ENCODE measurements at regions not wholly inside any gene's neighbourhood (a gene's known extent, or its start where the extent isn't known, plus 50 kb on each side); places are given as distances from the start of the nearest gene placed in this dataset.

DNA sequence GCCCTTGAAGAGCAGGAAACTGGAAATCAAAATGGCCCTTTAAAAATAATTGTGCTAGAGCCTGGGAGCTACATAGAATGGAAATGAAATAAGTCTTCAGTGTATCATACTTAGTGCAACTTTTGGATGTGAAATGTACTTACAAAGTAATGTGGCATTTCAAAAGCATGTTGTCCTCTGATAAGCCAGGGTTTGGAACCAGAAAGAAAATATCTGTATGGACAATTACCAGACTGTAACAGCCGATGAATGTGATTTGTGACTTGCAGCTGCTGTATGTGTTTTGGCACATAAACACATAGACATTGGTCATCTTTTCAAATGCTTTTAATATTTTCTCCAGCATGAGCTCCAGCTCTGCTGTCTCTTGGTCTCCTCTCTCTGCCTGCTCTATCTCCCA is 546.4 kb downstream of the OMA1 start:
- Histone ChIP-seq H3K4me3 (no peak overlapping the region), H3K4me1 (no peaks in the 10 kb centered on the region), H3K27me3 (peaks cover 0 to 8% (median 0%) of the 10 kb centered on the region in 4 donors), H3K9me3 (no peaks in the 10 kb centered on the region), H3K27ac (no peak overlapping the region), H3K36me3 (no peaks in the 10 kb centered on the region)
- DNase-seq, result no peak
- 56 to 63% methylated on average over 1 of the region's 1 CpG for WGBS, 2 donors
- TF ChIP-seq, protein P1, sequence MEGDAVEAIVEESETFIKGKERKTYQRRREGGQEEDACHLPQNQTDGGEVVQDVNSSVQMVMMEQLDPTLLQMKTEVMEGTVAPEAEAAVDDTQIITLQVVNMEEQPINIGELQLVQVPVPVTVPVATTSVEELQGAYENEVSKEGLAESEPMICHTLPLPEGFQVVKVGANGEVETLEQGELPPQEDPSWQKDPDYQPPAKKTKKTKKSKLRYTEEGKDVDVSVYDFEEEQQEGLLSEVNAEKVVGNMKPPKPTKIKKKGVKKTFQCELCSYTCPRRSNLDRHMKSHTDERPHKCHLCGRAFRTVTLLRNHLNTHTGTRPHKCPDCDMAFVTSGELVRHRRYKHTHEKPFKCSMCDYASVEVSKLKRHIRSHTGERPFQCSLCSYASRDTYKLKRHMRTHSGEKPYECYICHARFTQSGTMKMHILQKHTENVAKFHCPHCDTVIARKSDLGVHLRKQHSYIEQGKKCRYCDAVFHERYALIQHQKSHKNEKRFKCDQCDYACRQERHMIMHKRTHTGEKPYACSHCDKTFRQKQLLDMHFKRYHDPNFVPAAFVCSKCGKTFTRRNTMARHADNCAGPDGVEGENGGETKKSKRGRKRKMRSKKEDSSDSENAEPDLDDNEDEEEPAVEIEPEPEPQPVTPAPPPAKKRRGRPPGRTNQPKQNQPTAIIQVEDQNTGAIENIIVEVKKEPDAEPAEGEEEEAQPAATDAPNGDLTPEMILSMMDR (IDR thresholded peaks at IDR 0.05), result no peak
- TF ChIP-seq POLR2A (IDR thresholded peaks at IDR 0.05), result no peak
- intact Hi-C loops (cut with DNase I), result no loop called here

DNA sequence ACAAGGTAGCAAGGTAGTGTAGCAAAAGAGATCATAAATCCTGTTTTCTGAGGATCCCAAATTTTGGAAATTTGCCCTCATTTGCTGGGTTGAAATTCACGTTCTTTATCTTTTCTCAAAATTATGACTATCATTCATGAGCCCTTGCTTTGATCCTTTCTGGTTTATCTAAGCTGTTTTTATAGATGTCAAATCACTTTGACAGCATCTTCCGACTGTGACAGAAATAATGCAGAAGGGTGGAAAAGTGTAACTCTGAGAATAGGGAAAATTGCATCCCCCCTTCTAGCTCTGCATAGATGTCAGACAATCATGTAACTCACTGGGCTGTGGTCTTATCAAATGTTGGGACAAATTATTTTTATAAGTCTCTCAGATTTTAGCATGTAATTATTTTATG is 550.1 kb downstream of the OMA1 start:
- no peak overlapping the region for H3K4me3 ChIP-seq
- H3K27me3 ChIP-seq, result no peaks in the 10 kb centered on the region
- H3K4me1 ChIP-seq, result no peaks in the 10 kb centered on the region
- DNase-seq, result no peak
- H3K27ac ChIP-seq, result no peak overlapping the region
- intact Hi-C loops (cut with DNase I), result no loop called here
- H3K9me3 ChIP-seq, result no peaks in the 10 kb centered on the region
- no peaks in the 10 kb centered on the region for H3K36me3 ChIP-seq
- TF ChIP-seq POLR2A (IDR thresholded peaks at IDR 0.05), result no peak
- TF ChIP-seq, protein P1 (IDR thresholded peaks at IDR 0.05), result no peak
- 61 to 70% methylated on average over 2 of the region's 2 CpGs for WGBS, 2 donors

DNA sequence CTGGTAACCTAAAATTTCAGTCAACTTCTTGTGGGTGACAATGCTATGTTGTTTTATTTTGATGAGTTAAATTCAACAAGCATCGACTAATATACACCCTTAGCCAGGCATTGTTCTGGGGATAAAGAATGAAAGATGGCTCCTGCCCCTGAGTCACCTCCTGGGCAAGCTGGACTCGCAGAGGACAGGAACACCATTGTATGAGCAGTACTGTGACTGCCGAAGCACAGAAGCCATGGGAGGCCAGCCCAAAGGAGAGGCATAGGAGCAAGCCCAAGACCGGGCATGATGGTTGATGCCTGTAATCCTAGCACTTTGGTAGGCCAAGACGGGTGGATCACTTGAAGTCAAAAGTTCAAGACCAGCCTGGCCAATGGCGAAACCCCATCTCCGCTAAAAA is 555.2 kb downstream of the OMA1 start:
- 84 to 86% methylated on average over 6 of the region's 7 CpGs for WGBS, 2 donors

DNA sequence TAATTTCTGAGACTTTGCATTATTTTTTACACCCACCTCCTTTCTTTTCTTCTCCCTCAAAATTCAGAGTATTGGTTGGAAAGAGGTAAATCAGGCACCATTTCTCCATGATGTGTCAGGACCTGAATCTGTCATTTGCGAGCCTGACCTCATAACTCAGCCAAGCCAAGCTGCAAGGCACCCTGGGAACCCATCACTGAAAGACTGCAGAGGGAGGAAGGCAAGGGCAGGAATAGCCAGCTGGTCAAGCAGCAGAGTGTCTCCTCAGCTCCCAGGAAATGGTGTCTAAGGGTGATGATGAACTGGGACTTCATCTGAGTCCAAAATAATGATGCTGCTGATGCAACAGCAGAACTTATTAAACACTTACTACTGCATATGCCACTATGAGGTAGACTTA is 556.6 kb downstream of the OMA1 start:
- no peak overlapping the region for H3K27ac ChIP-seq
- intact Hi-C loops (cut with DNase I), result no loop called here
- no peaks in the 10 kb centered on the region for H3K9me3 ChIP-seq
- no peak for TF ChIP-seq POLR2A (IDR thresholded peaks at IDR 0.05)
- TF ChIP-seq, protein P1 (IDR thresholded peaks at IDR 0.05), result no peak
- no peak for DNase-seq
- no peaks in the 10 kb centered on the region for H3K36me3 ChIP-seq
- H3K4me3 ChIP-seq, result no peak overlapping the region
- no peaks in the 10 kb centered on the region for H3K4me1 ChIP-seq
- no peaks in the 10 kb centered on the region for H3K27me3 ChIP-seq
- WGBS, 2 donors, result 70% methylated on average over 1 of the region's 1 CpG; no CpG with 5 or more reads in 1 of the 2 donors

More for the DNA sequence above, 555.2 kb downstream of the OMA1 start:
- intact Hi-C loops (cut with DNase I), result no loop called here
- no peak for TF ChIP-seq POLR2A (IDR thresholded peaks at IDR 0.05)
- TF ChIP-seq, protein P1 (IDR thresholded peaks at IDR 0.05), result no peak
- H3K27ac ChIP-seq, result no peak overlapping the region
- H3K27me3 ChIP-seq, result no peaks in the 10 kb centered on the region
- no peak overlapping the region for H3K4me3 ChIP-seq
- H3K4me1 ChIP-seq, result no peaks in the 10 kb centered on the region
- no peaks in the 10 kb centered on the region for H3K36me3 ChIP-seq
- no peak for DNase-seq
- no peaks in the 10 kb centered on the region for H3K9me3 ChIP-seq

DNA sequence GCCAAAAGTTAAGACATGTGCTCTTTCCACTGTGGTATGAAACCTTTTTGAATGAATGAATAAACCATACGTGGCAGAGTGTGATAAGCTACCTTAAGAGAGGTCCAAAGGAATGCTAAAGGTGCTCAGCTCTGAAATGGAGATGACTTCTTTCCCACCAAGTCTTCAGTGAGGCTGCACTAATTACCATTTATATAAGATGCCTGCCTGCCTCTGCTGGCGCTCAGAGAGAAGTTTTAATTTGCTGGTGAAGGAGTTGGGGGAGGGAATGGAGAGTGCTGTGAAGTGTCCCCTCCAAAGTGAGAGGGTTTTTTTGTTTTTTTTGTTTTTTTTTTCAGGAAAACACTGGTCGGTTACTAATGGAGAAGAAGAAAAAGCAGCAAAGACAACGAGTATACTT is 559.0 kb downstream of the OMA1 start:
- WGBS, 2 donors, result 39 to 52% methylated on average over 4 of the region's 4 CpGs
- H3K9me3 ChIP-seq, result no peaks in the 10 kb centered on the region
- intact Hi-C loops (cut with DNase I), result no loop called here

More for the DNA sequence above, 559.0 kb downstream of the OMA1 start:
- no peaks in the 10 kb centered on the region for H3K4me1 ChIP-seq
- TF ChIP-seq, protein P1 (IDR thresholded peaks at IDR 0.05), result no peak
- TF ChIP-seq POLR2A (IDR thresholded peaks at IDR 0.05), result no peak
- H3K27me3 ChIP-seq, result no peaks in the 10 kb centered on the region
- H3K36me3 ChIP-seq, result no peaks in the 10 kb centered on the region
- no peak for DNase-seq
- H3K4me3 ChIP-seq, result no peak overlapping the region
- no peak overlapping the region for H3K27ac ChIP-seq
